GM21529 (cell line): ENCODE measurements at regions not wholly inside any gene's neighbourhood (a gene's known extent, or its start where the extent isn't known, plus 50 kb on each side); places are given as distances from the start of the nearest gene placed in this dataset.

ENCODE experiments used
- ATAC-seq: cut with Tn5 transposase; IDR thresholded peaks from one replicate; pipeline ENCODE4 v1.9.1; 2021; ENCODE audit not compliant: unreplicated experiment

DNA sequence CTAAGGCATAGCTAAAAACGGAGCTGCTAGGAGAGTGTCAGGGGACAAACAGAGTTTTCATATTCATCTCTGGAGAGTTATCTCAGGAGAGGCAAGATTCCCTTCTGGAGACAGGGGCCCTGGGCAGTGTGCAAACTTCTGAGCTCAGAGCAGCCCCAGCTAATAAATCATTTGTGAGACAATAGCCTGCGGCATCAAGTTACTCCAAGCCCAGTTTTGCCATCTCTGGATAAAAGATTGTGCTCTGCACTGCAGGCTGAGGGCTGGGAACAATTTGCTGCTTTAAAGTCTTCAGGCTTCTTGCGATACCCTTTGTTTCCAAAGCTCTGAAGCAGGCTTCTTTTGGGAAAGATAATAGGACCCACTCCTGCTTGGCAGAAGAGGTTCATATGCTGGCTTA is 164.3 kb upstream of the BRINP1 start:
- no peak for ATAC-seq

DNA sequence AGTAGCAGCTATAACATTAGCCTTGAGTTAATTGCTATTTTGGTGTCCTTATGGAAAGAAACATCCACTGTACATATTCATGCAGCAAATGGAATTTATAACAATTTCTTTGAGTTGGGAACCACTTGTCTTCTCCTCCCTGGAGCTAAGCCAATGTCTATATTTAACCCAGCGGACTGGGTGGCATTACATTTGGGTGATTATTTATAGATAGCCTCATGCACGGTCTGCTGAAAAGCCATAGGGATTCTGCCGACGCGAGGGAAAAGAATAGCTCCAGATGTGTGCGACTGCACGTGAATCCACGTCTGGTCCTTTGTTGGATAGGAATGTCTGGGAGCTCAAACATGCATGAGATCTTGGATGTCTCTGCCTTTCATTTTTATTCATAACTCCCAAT is 157.5 kb upstream of the BRINP1 start:
- ATAC-seq = no peak

DNA sequence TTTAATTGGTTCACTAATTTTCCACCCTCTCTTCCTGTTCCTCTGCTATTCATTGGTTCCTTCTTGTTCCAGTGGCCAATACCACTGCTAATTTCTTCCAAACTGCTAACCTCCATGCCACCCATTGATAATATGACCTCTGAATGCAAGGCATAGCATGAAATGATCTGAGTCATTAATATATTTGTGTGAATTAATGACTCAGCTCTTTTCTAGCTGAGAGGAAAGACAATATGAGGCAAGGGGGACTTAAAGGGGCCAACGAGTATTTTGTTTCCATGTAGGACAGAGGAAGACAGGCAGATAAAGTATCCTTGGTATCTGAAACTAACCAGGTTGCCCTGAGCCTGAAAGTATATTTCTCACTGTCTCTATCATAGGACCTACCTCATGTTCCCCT is 154.3 kb upstream of the BRINP1 start:
- no peak for ATAC-seq

DNA sequence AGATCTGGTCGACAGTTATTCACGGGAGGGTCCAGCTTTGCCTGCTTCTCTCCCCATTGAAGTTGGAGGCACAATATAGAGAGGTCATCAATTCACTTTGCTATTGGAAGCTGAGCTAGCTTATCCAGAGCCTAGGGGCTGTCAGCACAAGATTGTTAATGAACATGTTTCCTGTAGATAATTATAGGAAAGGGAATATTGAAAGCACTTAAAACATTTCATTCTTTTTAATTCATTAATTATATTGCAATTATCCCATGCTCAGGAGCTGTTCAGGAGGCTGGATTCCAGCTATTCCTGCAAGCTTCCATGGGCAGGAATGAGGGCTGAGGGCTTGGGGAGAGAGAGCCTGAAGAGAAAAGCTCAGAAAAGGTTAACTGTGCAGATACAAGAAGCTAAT is 153.1 kb upstream of the BRINP1 start:
- no peak for ATAC-seq

DNA sequence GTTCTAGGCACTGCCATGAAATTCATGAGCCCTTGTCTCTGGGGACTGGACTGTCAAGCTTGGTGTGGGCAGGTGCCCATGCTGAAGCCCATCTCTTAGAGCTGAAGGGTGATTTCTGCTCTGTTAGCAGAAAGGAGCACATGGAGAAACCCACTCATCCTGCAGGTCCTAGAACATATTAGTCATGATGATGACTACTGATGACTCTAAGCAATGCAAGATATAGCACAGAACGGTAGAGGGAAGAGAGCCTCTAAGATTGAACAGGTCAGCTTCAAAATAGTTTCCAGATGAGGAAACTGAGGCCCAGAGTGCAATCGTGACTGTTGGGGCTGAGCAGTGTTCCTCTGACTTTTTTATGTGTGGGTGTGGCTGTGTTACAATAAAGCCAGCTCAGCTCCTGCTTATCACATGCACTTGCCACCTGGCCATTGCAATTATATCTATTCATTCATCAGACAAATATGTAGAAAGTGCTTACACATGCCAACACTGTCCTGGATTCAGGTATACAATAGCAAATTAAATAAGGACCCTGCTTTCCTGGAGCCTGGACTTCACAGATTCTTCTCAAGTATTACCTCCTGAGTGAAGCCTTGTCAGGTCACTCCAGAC is 140.2 kb upstream of the BRINP1 start:
- no peak for ATAC-seq

DNA sequence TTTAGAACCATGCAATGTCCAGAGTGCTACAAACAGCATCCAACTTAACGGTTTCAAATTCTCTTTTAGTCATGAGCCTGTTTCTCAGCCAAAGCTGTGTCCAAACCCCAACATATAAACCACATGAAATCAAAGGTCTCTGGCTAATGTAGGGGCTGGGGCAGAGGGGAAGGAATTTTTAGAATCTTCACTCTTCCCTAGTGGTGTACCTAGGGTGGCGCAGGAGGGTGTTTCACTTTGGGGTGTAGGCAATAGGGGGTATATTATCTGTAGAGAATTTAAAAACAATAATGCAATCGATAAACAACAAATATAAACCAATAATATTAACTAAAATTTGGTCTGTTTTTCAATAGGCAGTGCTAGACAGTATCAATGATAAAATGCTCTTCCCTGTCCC is 132.1 kb upstream of the BRINP1 start:
- ATAC-seq = no peak

DNA sequence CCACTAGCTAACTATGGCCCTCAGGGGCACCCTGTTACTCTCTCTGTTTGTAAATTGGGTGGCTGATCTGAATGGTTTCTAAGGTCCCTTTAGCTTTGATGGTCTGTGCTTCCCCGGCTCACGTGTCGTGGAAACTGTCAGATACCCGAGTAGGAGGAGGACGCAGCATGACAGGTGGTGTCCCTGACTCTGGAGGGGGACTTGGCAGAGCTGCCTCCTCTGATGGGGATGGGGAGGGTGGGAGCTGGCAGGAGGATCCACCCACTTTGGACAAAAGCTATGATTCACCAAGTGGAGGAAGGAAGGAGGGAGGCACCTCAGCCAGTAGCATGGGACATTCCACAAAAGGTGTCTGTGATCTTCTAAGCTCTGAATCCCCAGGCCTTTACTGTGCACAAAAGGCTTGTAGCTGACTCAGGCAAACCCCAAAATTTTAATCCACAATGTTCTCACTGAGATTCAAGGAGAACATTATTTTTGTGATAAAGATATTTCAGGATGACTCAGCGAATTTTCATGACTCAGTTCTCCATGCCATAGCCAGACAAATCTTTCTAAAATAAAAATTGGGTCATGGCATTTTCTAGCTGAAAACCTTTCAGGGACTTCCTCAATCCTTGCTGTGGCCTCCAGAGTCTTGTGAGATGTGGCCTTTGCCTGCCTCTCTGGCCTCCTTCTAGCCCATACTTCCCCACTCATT is 131.0 kb upstream of the BRINP1 start:
- no peak for ATAC-seq

DNA sequence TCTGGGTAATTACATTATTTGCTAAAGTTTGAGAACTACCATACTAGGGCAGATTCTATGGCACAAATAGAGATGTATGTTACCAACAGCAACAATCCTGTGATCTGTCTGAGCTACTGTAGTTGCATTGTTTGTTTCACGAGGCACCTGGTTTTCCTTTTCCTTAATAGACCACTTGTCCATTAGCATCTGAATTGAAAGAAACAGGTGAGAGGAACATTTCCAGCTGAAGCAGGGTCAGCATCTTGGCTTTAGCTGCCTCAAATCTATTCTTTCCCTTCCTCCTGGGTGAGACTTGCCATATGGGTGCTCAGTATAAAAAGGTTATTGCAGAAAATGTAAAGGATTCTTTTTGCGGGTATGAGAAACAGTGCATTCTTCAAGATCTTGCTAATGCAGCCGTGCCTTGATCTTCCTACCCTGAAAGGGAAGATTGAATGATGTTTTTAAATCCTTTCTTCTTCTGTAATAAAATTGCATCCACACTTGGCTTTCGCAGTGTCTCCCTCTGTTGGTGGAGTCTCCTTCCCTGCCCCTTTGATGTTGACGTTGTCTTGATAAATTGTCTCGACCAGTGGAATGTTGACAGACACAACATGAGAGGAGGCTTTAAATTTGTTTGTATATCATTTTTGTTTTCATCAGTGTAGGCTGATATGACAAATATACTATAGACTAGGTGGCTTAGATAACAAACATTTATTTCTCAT is 118.0 kb upstream of the BRINP1 start:
- ATAC-seq = no peak

DNA sequence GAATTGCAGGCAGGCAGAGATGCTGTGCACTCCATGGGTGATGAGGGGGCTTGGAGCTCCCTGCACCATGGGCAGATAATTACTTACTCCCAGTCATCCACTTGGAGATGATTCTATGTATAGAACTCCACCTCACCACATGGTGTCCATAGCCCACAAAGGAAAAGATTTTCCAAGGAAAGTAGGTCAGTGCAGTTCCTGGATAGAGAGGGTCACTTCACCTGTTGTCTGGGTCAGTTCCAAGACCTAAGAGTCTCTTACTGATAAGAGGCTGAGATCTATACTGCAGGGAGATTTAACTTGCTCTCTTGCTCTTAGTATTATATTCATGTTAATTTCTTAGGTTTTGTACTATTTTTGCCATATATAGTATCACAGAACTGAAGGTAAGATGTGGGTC is 113.9 kb upstream of the BRINP1 start:
- ATAC-seq = no peak

DNA sequence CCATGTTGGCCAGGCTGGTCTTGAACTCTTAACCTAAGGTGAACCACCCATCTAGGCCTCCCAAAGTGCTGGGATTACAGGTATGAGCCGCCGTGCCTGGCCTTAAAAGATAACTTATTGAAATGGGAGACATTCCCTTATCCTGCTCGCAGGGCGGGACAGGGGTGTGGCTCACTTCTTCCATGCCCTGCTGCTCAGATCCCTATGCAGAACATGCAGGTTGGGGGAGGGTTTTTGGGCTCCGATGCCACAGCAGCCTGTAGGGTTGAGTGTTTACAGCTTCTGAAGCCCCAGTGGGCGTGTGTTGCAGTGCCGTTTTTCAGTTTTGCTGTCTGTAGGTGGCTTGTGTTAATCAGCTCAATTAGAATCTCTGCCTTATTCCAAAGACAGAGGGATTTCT is 108.0 kb upstream of the BRINP1 start:
- ATAC-seq = no peak

DNA sequence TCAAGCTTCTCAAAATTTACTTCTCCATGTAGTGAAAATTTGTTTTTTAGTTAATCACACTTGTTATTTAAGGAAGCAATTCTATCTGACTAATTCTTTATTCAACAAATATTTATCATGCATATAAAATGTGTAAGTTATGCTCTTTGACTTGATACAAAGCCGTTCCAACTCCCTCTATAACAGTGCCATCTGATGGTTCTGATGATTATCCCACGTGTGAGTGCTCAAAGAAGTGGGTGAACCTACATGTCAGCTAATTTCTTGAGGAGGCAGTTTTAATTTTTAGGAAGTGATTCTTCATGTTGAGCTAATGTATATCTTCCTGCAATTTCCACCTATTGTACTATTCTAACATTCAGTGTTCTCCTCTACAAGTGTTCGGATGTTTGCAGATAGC is 88.8 kb upstream of the BRINP1 start:
- ATAC-seq = no peak

DNA sequence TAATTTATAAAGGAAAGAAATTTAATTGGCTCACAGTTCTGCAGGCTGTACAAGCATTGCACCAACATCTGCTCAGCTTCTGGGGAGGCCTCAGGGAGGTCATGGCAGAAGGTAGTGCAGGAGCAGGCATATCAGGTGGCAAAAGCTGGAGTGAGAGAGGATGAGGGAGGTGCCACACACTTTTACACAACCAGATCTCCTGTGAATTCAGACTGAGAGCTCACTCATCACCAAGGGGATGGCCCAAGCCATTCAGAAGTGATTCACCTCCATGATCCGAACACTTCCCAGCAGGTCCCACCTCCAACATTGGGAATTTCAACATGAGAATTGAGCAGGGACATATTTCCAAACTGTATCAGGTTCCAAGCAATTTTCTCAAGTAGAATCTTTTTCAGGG is 84.7 kb upstream of the BRINP1 start:
- no peak for ATAC-seq

DNA sequence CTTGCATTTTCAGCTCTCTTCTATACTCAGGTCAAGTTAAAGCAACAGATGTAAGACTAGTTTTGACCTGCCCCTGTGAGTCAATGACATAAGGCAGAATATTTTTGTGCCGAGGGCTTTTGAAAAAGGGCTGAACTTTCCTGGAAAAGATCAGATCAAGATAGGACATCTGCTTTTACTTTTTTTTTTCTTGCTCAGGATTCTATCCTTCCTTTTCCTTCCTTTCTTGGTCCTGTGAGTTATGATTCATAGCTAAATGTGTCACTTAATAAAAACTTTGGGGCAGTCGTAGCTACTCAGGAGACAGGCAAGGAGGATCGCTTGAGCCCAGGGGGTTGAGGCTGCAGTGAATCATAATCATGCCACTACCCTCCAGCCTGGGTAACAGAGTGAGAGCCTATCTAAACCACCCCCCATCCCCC is 84.3 kb upstream of the BRINP1 start:
- no peak for ATAC-seq

DNA sequence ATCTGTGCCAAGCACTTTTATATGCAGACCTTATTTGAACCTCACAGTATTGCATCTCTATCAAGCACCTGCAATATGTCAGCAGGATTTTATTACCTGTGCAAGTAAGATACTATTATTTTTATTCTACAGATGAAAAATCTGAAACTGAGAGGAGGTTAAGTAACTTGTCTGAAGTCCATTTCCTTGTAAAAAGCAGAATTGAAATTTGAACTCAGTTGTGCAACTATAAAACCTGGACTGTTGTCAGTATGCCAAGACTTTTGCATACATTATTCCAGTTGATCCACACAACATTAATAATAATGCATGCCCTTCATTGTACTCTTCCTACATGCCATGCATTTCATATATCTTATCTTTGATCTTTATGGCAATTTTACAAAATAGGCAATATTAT is 82.2 kb upstream of the BRINP1 start:
- ATAC-seq = no peak

DNA sequence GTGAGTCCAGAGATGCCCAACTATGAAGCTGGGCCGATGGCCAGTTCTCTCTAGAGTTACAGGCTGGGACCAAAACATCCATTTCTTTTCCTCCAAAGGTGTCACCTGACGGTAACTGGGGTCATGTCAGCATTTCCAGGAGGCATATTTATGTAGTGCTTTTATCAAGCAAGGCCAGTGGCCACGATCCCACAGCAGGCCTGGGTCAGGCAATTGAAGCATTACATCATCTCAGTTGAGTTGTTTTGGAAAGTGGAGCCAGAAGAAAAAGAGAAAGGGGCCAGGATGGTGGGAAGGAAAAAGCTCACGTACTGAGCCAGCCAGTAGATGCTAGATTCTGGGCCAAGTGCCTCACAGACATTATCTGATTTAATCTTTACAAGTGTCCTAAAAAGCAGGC is 73.9 kb upstream of the BRINP1 start:
- ATAC-seq = no peak

DNA sequence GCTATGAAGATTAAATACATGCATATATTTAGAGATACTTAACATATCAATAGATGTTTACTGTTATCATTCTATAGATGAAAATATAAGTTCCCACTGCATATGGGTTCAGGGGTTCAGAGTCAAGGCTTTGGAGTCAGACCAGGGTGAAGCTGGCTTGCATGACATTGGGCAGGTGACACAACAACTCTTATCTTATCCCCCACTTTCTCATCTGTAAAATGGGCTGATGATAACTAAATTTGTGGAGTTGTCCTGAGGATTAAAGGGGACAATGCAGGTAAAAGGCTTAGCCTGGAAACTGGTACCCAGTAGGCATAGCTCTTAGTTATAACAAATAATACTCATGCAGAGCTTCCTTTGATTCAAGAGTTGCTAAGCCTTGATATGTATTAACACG is 72.6 kb upstream of the BRINP1 start:
- ATAC-seq = no peak

DNA sequence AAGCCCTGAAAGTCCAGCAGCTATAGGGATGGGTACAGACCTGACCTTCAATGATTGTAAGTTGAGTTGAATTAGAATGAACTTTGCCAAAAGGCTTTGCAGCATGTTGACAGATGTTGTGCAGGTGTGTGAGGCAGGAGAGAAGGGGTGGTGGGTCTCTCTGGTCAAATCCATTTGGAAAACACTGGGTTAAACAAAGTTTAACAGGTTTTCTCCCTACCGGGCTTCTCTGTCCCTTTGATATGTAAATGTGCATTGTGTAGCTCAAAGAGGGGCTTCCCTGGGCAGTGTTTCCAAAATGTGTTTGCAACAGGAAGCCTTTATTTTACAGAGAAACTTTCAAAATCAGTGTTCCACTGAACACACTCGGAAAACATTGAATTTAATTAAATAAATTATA is 72.1 kb upstream of the BRINP1 start:
- ATAC-seq = no peak

DNA sequence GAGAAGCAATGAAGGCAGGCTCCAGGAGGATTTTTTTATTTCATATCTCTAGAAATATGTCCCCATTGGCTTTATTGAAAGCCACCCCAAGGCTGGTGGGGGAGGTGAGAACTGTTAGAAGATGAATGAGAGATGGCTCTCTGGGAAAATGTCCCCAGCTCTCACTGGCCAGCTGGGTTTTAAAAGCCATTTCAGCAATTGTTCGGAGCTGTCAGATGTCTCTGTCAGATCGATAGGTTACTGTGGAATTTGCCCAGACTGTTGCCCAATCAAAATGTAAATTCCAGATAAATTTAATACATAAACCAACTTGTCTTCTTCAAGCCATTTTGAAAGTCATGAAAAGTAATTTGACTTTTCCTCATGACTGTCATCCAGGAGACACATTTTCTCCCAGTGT is 67.0 kb upstream of the BRINP1 start:
- no peak for ATAC-seq

DNA sequence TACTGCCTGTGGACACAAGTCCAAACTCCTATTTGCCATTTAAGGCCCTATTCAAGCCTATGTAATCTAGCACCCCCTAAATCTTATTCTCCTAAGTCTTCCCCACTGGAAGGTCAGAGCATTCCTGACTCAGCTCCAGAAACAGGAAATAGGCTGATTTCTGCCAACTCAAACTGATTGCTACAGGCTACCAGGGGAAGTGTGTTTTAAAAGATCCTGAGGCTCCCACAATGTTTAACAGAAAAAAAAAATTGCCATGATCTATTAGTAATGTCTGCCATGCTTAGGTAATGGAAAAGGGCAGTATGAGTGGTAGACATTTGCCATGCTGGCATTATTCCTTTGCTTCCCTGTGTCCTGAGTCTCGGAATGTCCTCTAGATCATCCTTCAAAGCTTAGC is 65.8 kb upstream of the BRINP1 start:
- no peak for ATAC-seq

DNA sequence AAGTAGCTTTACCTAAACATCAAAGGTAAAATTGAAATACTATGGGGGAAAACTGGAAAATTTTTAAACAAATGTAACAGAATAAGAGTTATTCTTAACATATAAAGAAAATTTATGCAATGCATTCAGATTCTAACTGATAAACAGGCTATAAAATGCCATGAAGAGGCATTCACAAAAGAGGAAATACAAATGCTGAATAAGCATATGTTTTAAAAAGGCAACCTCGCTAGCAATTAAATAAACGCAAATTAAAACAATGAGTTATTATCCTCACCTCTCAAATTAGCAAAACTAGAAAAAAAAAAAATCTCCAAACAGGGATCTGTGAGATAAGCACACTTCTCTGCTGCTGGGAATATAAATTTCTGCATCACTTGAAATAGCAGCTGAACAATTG is 63.2 kb upstream of the BRINP1 start:
- ATAC-seq = no peak

DNA sequence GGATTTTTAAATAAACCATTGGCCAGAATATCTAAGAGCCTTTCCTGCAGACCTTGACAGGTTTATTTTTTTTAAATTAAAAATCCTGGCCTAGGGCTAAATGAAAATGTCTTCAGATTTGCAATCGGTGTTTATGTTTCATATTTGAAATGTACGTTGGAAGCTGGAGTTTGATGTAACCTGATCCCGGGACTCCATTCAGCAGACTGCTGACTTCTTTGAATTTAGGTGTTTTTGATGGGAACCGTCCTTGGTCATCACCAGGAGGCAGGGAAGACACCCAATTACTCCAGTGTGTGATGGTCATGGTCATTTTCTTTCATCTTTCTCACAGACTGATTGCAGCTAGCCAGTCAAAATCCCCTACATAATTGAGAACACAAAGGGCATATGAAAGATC is 60.1 kb upstream of the BRINP1 start:
- ATAC-seq = no peak

DNA sequence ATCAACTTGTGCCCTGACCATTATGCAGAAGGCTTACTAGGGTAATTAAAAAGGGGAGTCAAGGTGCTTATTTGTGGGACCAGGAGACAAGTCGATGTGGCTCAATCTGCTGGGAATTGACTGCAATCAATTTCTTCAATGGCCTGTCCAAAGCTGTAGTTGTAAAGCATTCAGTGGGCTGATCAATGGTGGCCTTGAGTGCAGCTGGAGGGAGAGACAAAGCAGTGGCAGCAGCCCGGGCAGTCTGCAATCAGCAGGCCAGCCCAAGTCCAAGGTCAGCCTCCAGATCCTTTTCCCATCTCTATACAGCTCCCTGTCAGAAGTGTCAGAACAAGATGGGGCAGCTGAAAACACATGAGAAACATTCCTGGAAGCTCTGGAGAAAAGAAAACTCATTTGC is 51.0 kb upstream of the BRINP1 start:
- ATAC-seq = no peak
